HG03558 (cell line): ENCODE measurements at regions not wholly inside any gene's neighbourhood (a gene's known extent, or its start where the extent isn't known, plus 50 kb on each side); places are given as distances from the start of the nearest gene placed in this dataset.

Source experiments
- ATAC-seq: cut with Tn5 transposase; IDR thresholded peaks from one replicate; pipeline ENCODE4 v1.9.1; 2021; ENCODE audit warnings: moderate number of reproducible peaks; ENCODE audit not compliant: unreplicated experiment; ENCODE audit errors: extremely low read depth

DNA sequence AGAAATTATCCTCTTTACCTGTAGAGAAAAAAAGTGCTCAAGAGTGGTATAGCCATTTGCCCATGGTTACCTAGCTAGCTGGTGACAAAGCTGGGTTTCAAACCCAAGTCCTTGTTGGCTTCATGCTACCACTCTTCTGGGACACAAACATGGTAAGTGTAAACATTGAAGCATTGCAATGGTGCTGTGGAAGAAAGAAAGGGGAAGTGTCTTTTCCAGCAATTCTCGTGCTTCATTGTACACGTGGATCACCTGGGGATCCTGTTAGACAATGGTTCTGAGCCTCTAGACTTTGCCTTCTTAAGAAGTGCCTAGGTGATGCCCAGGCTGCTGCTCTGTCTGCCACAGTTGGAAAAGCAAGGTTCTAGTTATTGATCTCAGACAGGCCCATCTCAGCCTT is 134.8 kb upstream of the CTNNB1 start:
- no peak for ATAC-seq

DNA sequence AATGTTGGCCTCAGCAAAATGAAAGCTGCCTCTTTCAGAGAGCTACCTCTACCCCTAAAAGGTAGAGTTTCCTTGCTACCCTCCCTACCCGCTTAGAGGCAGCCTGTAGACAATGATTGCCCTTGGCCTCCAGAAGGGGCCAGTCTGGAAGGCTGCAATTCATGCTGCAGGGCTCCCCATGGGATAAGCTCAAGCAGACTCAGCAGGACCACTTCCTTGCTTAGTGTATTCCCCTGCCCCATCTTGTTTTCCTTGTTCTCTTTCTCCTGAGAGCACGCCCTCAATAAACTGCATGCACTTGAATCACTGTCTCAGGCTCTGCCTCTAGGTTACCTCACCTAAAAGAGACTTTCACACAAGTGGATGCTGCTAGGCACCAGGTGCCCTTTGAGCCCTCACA is 134.0 kb upstream of the CTNNB1 start:
- no peak for ATAC-seq

DNA sequence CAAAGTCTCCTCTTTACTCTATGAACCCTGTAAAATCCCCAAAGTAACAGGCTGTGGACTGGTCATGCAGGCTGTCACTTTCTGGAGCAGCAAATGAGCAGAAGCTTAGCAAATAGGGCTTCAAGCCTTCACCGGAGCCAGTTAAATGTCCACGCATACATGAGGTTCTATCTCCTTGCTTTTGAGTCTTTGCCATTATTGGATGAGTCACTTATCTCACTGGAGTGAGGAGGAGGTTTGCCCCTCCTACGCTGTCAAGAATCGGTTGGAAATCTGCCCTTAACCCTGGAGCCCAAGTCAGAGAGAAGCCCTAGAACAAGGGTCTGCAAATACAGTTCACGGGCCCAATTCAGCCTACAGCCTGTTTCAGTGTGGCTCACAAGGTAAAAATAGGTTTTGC is 126.1 kb upstream of the CTNNB1 start:
- ATAC-seq, result no peak

GRCh38 chr3:41075975-41076374 is 123.3 kb upstream of the CTNNB1 start:
- ATAC-seq, result no peak

- no peak for ATAC-seq
Observed at GRCh38 chr3:41076399-41076798, 122.9 kb upstream of the CTNNB1 start.

DNA sequence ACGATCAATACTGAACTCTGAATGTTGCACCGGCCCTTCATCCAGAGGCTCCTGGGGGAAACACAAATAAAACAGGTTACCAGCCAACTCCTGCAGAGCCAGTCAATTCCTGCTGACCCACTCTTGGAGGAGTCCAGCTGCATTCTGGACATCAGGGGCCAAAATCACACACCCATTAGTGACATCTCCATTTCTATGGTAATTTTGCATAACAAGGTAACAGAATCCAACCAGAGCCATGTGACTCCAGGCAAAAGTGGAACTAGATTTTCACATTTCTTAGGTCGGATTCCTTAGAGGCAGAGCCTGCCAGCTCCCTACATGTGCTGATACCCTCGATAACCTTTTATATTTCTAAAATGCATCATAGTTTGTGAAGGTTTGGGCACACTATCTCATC is 119.2 kb upstream of the CTNNB1 start:
- ATAC-seq, result no peak

GRCh38 chr3:41088882-41089281 is 110.4 kb upstream of the CTNNB1 start:
- no peak for ATAC-seq

GRCh38 chr3:41089566-41089965 is 109.7 kb upstream of the CTNNB1 start:
- ATAC-seq, result no peak

GRCh38 chr3:41092844-41093243 is 106.5 kb upstream of the CTNNB1 start:
- no peak for ATAC-seq

DNA sequence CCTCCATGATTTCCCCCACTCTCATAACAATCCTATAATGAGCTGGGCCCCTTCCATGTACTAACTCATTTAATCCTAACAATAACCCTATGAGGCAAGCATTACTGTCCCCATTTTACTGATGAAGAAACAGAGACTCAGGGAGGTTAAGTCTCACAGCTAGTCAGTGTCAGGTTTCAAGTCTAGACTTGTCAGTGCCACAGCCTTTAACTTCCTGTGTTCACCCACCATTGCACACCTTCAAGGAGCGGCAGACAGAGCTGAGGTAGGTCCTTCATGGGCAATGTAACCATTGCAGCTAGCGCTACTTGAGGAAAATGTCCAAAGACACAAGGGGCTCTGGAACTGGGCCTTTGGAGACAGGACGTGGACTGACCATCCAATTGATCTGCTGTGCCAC is 105.8 kb upstream of the CTNNB1 start:
- ATAC-seq, result no peak

GRCh38 chr3:41094351-41094750 is 105.0 kb upstream of the CTNNB1 start:
- no peak for ATAC-seq

GRCh38 chr3:41095702-41096101 is 103.6 kb upstream of the CTNNB1 start:
- no peak for ATAC-seq

DNA sequence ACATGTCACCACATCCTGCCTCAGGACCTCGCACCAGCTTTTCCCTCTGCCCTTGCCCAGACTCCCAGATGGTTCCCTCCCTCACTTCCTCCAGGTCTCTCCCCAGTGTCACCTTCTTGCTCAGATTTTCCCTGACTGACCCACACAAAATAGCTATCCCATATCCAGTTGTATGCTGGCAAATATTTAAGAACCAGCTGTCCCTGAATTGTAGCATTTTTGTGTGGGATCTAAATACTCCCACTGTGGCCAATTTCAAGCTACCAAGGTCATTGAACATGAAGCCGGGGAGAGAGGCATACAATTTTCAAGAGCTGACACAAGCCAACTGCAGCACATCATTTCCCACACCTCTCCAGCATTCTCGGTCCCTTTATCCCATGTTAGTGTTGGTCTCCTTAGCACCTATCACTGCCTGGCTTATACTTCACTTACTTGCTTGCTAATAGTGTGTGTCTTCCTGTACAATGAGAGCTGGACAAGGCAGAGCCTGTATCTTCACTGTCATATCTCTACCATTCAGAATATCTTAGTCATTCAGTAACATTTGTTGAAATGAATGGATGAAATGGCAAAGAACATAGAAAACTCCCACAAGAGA is 101.3 kb upstream of the CTNNB1 start:
- ATAC-seq, result no peak

DNA sequence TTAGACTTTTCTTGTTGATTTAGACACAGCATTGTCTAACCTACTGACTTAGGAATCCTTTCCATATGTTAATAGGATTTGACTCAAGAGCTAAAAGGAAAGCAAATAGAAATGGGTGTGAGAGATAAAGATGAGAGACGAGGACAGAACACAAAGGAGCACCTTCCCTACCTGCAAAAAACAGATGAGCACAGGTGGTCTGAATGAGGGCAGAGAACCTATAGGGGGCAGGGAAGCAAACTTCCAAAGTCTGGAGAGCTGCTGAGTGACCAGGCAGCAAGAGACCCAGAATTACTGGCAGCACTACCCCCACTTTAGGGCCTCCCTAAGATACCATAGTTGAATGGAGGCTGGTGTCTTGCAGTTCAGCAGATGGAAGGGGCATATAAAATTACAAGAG is 98.1 kb upstream of the CTNNB1 start:
- no peak for ATAC-seq

- ATAC-seq, result no peak
Observed at GRCh38 chr3:41102053-41102556, 97.2 kb upstream of the CTNNB1 start.

DNA sequence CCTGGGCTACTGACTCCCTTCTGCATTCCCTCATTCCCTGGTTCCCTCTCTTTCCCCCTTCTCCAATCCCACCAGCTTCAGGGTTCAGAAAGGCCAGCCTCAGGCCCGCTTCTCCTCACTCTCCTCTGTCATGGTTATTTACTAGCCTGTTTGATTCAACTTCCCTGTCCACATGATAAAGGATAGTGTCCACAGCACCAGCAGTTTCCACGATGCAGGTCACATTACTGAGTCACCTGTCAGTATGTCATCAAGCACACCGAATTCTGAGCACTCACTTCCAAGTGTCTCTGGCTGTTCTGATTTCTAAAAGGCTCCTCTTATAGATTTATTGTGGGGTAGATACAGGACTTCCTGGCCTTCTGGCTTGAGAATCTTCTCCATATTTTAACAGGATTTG is 96.6 kb upstream of the CTNNB1 start:
- ATAC-seq, result no peak

DNA sequence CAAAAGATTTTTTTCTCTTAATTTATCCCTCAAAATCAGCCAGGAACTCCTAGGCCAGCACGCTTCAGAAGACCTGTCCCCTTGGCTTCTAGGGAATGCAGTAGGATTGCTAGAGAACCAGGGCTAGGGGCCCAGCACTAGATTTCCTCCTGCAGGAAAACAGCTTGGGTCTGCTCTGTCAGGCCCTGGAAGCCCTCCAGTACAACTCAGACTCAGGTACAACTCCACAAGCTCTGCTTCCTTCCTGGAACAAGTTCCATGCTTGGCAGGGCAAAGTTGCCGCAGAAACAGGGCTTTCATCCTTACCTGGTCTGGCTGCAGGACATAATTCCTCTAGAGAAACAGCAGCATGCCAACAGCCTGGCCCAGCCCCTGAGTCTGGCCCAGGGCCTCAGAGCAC is 96.1 kb upstream of the CTNNB1 start:
- ATAC-seq, result no peak

DNA sequence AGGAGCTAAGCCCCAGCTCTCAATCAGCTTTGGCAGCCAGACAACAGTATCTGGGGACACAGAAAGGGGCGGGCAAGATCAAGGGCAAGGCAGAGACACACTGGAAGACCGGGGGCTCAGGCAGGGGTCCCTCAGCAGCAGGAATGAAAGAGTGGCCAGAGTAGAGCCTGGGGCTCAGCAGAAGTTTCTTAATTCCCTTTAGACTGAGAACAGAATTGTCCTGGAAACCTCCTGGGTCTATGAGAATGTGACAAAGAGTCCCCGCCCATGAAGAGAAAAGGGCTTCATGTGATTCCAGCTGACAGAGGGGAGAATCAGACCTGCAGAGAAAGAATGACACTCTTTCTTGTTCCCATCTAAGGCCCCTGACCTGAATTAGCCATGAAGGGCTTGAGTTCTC is 95.2 kb upstream of the CTNNB1 start:
- no peak for ATAC-seq

GRCh38 chr3:41106691-41107090 is 92.6 kb upstream of the CTNNB1 start:
- no peak for ATAC-seq

DNA sequence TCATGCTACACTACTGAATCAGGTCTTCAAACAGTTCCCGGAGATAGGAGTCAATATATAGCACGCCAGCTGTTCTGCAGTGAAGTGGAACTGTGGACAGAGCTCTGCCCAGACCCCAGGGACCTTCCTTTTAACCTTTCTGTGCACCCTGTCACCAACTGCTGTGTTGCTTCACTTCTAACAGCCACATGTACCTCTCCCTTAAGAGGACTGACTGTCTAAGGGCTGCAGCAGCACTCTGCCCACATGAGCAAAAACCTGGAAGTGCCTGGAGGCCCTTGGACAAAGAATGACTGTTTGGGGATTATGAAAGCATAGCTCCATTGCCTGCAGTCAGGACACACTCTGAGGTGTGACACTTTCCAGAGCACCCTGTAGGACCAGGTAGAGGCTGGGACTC is 88.3 kb upstream of the CTNNB1 start:
- no peak for ATAC-seq

DNA sequence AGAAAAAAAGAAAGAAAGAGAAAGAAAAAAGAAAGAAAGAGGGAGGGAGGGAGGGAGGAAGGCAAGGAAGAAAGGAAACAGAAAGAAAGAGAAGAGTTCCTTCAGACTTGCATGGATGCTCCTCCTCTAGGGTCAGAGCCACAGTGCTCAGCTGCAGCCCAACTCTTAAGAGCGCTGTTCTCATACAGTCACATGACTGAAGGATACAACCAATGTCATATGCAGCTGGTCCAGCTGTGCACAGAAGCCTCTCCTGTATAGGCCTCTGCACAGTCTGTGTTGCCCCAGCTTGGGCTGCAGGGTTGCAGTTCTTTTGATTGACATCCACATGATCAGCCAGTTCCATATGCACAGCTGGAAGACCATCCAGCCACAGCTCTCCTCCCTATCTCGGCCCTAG is 86.8 kb upstream of the CTNNB1 start:
- ATAC-seq, result no peak

- no peak for ATAC-seq
Observed at GRCh38 chr3:41115069-41115468, 84.2 kb upstream of the CTNNB1 start.

DNA sequence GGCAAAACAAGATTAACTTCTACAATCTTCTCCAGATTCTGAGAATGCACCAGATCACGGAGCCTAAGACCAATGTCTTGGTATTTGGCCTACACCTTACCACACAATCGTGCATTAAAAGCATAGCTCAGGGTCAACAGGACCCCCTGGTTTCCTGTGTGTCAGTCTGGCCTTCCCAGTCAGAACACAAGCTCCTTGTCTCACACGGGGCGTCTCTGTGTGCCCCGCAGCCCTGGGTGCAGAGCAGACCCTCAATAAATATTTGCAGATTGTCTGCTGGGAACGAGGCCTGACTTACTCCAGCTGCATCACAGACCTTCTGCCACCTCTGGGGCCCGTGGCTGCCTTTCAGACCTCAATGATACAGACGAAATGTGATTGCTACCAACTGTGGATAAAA is 82.5 kb upstream of the CTNNB1 start:
- ATAC-seq, result no peak
